Gastroesophageal sphincter (tissue), 3 donors: ENCODE measurements at regions not wholly inside any gene's neighbourhood (a gene's known extent, or its start where the extent isn't known, plus 50 kb on each side); places are given as distances from the start of the nearest gene placed in this dataset.

Experiments used
- EP300 ChIP-seq: sonication (generic); formaldehyde crosslinking; IDR thresholded peaks from one replicate; pipeline ENCODE4 v1.6.1; 2017; ENCODE audit warnings: antibody characterized with exemption, mild to moderate bottlenecking
- POLR2A ChIP-seq, 2 donors: fragments of 450-650 bp; IDR thresholded peaks; one replicate each; pipeline ENCODE4 v1.6.1; 2017; ENCODE audit warnings: antibody characterized with exemption in 2 of 2, mild to moderate bottlenecking in 2 of 2, moderate library complexity in 1 of 2
- POLR2AphosphoS5 ChIP-seq: sonication (generic); formaldehyde crosslinking; IDR thresholded peaks from one replicate; pipeline ENCODE4 v1.6.1; 2017; ENCODE audit warnings: antibody characterized with exemption
- TF ChIP-seq, protein P1 (sequence below), 4 experiments: fragments of 200-600 bp in 2 of 4; fragments of 450-650 bp in 2 of 4; sonication (generic) in 1 of 4; IDR thresholded peaks; one replicate each; pipeline ENCODE4 v1.5.1; 2017 to 2019; ENCODE audit warnings: antibody characterized with exemption in 4 of 4, mild to moderate bottlenecking in 2 of 4, moderate library complexity in 2 of 4

DNA sequence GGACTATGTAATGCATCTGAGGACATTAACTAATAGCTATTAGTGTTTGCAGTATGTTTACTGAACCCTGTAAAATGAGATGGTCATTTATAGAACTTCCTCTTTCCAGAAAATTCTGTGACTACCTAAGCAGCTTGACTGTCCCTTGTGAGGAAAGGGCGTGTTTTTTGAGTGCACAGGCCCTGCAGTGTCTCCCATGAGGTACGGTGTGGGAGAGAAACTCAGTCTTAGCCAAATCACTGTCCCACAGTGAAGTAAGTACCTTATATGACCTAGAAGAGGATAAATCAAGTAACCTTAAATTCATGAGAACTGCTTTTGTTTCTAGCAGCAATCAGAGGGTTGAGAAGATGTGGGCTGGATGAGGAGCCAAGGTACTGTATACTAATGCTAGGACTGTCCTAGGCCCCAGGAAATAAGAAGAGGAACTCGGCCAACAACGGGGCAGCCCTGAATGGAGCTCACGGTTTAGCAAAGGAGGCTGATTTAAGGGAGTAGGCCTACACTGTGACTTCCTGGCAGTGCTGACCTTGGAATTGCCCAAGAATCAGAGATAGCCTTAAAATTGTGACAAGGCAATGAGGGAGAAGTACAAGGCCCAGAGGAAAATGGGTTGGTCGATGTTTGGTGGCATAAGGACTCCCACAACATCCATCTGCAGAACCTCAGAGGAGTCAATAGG is 103.5 kb upstream of the CTAGE1 start:
- TF ChIP-seq, protein P1, sequence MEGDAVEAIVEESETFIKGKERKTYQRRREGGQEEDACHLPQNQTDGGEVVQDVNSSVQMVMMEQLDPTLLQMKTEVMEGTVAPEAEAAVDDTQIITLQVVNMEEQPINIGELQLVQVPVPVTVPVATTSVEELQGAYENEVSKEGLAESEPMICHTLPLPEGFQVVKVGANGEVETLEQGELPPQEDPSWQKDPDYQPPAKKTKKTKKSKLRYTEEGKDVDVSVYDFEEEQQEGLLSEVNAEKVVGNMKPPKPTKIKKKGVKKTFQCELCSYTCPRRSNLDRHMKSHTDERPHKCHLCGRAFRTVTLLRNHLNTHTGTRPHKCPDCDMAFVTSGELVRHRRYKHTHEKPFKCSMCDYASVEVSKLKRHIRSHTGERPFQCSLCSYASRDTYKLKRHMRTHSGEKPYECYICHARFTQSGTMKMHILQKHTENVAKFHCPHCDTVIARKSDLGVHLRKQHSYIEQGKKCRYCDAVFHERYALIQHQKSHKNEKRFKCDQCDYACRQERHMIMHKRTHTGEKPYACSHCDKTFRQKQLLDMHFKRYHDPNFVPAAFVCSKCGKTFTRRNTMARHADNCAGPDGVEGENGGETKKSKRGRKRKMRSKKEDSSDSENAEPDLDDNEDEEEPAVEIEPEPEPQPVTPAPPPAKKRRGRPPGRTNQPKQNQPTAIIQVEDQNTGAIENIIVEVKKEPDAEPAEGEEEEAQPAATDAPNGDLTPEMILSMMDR (IDR thresholded peaks at IDR 0.05) = no peak
- TF ChIP-seq POLR2AphosphoS5 (no peak), POLR2A (IDR thresholded peaks at IDR 0.05) (no peak), EP300 (no peak)
